DMS 273 treated with DMSO at 0.1 percent for 48 hours (cell line): ENCODE measurements at regions not wholly inside any gene's neighbourhood (a gene's known extent, or its start where the extent isn't known, plus 50 kb on each side); places are given as distances from the start of the nearest gene placed in this dataset.

Experiments
- DNase-seq: peaks from one replicate; lab custom pipeline; 2025; lab: John Stamatoyannopoulos, UW

DNA sequence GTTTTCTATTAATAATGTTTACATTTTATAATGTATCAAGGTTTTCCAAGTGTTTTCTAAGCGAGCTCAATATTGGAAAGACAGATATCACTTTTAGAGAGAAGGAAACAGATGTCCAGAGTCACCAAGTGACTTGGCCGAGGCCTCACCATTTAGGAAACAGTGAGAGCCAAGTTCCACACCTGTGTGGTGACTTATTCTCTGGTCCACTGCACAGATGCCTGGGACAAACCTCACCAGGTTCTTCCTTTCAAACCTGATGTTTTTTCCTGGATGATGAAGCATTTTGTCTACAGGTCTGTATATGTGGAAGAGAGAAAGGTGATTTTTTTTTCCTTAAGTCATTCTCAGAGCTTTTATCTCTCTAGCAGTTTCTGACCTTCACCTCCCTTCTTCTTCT lies 280.7 kb downstream of the LPIN1 start:
- no peak for DNase-seq

DNA sequence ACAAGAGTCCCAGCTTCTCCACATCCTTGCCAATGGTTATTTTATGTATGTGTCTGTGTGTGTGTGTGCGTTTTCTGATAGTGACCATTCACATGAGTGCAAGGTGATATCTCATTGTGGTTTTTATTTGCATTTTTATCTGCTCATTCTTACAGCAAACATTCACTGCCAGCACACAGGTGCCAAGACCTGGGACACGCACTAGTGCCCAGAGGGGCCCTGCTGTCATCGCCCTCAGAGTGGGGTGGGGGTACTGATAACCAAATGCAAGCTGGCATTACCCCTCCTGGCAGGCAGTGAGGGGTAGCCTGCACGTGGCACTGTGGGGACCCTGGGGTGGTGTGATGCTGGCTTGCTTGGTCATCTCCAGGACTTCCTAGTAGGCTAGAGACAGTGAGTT lies 285.4 kb downstream of the LPIN1 start:
- DNase-seq: no peak

DNA sequence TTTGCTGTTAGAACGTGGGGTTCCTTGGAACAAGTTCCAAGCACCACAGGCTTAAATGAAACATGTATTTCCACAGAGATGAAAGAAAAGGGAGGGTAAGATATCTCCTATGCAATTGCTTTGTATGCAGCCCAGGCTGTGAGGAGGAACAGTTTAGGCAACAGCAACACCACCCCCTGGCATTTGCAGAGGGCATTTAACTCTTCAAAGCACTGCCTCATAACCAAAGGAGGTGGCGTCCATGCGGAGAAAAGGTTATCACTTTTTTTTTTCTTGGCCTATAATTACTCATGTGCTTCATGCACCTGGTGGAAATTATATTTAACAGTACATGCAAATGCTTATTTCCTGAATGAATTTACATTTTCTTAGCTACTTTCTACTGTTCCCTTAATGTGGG lies 286.0 kb downstream of the LPIN1 start:
- DNase-seq: no peak

DNA sequence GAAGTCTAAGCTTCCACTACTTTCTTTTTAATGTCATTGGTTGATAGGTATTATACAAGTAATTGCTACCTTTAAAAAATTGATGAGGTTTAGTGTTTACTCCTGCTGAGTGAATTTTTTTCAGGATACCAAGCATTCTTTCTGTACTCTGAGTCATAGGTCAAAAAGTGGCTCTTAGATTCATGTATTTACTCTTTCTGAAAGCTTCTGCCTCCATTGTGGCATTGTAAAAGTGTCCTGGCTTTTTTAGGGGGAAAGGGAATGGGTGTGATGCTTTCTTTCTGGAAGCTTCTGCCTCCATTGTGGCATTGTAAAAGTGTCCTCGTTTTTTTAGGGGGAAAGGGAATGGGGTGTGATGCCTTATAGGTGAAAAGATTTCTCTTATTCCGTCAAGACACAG lies 286.5 kb downstream of the LPIN1 start:
- DNase-seq: no peak

DNA sequence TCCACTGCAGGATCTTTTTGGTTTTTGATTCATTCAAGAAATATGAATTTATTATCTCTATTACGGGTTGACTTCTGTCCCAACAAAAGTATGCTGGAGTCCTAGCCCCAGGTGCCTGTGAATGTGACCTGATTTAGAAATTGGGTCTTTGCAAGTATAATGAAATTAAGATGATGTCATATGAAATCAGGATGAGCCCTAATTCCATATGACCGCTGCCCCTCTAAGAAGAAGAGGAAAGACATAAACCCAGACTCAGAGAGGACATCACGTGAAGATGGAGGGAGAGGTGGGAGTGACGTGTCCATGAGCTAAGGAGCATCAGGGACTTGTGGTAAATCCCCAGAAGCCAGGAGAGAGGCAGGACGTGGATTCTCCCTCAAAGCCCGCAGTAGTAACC lies 287.1 kb downstream of the LPIN1 start:
- no peak for DNase-seq

DNA sequence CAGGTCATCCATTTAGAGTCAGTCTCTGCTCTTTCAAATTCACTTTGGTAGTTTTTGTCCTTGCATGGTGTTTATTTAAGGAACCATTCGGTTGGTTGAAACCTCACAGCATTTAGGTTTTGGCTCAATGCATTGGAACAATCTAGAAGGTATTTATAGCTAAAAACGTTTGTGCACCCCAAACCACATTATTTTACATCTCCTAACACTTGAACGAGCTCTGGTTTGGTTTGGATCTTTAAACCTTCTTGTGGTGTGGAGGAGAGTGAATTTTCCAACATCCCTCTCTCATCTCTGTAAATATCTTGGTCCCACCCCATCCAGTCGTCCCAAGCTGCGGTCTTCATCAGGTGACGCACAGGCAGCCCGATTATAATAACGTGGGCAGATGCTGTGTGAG lies 287.9 kb downstream of the LPIN1 start:
- DNase-seq: no peak

DNA sequence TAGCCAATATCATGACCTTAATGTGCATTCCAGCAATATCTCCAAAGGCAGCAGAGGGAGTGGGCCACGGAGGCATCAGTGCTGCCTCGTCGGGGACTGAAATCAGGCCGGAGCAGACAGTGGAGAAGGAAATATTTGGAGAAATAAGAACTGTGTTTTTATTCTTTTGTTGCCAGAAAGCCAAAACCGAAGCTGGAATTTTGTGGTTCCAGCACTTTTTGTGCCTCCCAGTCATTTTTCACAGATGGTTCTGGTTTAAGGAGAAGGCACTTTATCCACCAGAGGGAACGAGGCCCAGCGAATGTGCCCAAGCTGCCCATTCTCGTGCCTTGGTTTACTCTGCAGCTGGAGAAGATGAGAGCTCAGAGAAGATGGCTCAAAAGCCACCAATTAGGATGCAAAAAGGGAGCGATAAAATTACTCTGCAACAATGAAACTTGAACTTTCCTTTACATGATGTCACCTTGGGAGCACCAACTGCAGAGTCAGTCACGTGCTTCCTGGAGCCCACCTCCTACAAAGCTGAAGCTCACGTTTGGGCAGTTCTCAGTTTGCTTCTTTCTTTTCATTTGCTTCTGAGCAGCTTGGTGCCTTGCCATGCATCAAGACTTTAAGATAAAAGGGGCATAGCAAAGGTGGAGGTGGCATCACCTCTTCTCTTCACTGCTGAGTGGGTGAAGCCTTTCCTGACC lies 288.7 kb downstream of the LPIN1 start:
- no peak for DNase-seq

DNA sequence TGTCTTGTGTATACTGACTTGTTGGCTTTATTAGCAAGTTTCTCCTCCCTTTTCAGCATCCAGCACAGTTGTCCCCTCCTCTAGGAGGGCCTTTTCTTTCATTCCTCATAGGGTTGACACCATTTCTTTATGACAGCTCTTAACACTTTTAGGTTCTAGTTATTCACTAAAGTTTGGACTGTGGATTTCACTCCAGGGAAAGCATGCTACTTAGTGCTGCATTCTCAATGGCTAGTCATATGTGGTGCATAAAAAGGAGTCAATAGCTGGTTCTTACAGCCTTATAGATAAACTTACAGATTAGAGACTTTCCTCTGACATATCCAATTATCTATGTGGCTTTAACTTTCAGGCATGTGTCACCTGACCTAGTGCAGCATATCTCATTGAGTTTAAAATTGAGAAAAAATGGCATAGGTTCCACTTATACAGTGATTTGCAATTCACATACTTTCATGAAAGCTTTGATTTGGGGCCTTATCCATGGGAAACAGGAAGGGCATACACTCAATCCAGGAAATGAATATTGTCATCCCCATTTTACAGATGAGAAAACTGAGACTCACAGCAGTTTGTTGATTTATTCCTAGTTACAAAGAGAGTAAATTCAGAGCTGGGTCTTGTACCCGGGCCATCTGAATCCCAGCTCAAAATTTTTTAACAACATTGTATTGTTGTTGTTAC lies 289.7 kb downstream of the LPIN1 start:
- no peak for DNase-seq

DNA sequence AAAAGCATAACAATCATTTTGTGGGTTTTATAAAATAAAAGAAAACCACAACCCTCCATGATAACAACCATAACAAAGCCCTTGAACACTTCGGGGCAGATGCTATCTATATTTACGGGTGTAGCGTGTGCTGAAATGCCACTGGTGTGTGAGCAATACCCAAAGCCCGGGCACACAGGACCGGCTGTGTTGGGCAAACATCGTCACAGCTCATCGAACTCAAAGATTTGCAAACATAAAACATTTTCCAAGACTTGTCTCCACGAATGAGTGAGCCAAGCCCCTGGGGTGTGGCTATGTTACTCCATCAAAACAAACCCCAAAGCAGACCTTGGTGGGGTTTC lies 290.2 kb downstream of the LPIN1 start:
- no peak for DNase-seq

DNA sequence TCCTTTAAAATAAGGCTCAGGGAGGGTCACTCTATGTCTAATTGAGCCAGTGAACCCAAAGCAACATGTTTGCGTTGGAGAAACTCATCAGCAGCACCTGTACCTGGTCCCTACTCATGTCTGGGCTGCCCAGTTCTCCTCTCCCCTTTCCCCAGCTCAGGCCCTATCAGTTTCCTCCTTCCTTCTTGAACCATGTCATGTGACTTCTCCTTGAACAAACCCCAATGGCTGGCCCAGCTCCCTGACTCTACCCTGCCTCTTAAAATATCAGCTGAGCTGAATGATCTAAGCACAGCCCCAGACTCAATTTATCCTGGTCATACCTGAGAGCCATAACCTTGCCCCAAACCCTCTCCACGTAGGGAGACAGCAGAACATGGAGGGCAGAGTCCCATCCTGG lies 290.9 kb downstream of the LPIN1 start:
- DNase-seq: no peak

DNA sequence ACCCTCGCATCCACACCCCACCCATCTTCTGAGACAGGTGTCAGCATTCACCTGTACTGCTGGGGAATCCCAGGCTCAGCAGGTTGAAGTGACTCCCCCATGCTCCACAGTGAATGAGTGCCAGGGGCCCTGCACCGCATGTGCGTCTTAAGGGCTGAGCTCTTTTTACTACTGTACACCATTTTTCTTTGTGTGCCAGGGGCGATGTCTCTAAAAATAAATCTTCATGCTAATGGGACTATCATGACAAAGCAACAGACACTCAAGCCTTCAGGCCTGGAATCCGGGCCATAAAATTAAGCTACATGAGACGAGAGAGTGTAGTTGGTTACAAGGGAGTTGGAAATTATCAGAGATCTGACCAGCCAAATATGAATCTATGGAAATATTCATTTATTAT lies 294.8 kb downstream of the LPIN1 start:
- no peak for DNase-seq

DNA sequence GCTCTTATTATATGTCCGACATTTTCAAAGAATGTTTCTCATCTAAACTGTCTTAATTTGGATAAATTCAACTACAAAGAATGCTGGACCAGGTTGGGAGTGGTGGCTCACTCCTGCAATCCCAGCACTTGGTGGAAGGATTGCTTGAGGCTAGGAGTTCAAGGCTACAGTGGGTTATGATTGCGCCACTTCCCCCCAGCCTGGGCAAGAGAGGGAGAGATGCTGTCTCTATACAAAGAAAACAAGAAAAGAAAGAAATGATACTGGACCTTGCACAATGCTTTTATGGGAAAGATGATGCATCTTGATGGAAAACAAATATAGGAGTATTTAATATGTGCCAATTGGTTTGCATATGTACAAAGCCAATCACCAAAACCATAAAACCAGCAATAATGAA lies 296.7 kb downstream of the LPIN1 start:
- no peak for DNase-seq

DNA sequence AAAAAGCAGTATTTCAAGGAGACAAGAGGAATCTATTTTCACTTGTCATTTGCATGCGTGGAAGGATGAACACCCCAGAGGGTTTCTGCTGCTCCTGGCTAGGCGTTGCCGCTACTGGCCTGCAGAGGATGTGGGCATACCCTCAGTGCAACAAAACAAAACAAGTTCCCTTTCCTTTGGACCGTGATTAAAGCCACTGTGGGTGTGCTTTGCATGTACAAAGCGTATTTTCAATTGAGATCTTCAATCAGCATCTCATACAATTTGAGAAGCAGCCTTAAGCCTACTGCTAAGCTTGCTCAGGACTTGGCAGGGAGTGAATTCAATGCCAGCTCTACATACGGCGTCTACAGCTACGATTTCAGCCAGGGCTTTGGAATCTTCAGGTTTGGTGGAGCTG lies 298.4 kb downstream of the LPIN1 start:
- no peak for DNase-seq

DNA sequence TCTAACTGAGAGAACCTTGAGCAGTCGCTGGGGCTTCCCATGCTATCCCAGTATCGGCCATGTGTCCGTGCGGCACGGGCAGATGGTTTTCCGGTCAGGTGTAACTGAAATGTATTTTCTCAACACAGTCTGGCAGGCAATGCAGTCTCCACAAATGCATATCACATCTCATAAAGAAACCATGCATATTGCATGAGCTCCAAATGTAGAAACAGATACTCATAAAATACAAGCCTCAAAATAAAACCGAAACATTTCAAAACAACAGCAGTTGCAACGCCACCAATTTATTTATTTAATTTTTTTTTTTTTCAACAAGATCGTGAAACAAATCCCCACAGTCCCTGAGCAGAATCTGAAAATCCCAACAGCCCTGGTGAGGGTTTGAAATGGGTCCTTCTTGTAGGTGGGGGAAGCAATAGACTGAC lies 299.4 kb downstream of the LPIN1 start:
- DNase-seq: peak; percentile 58

DNA sequence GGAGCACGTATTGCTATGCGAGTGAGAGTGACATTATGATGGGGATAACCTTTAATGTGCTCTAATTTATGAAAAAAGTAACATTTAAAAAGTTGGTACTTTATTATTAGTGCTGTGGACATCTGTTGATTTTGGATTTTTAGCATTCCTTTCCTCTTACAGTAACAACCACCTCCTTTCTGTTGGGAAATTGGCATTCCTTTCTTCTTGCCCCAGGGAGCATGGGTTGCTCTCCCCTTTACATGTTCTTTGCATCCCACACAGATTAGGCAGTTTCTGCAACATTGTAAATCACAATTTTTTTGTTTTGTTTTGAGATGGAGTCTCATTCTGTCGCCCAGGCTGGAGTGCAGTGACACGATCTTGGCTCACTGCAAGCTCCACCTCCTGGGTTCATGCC lies 300.2 kb downstream of the LPIN1 start:
- DNase-seq: no peak

DNA sequence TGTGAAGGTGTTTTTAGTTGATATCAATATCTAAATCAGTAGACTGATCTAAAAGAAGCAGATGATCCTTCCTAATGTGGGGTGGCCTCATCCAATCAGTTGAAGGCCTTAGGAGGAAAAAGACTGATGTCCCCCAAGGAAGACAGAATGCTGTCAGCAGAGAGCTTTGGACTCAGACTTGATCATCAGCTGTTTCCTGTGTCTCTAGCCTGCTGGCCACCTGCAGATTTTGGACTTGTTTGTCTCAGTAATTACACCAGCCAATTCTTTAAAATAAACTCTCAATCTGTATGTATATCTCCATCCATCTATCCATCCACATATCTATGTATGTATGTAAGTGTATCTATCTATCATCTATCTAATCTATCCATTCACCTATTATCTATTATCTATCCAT lies 301.3 kb downstream of the LPIN1 start:
- DNase-seq: no peak

DNA sequence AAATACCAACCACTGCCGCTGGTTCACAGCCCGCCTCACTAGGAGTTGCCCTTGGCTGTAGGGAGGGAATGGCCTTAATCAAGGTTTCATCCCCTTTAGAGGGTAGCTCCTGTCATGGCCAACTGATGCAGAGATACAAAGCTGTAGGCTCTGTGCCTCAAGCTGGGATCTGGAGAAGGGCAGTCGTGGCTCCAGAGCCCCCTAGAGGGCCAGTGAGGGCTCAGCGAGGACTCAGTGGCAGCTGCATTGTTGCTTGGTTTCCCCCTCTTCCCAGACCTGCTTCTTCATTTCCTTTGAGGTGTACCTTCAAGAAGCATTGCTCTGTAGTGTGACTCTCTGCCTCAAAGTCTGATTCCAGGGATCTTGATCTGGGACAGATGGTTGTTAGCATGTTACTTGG lies 302.1 kb downstream of the LPIN1 start:
- DNase-seq: peak; percentile 3

DNA sequence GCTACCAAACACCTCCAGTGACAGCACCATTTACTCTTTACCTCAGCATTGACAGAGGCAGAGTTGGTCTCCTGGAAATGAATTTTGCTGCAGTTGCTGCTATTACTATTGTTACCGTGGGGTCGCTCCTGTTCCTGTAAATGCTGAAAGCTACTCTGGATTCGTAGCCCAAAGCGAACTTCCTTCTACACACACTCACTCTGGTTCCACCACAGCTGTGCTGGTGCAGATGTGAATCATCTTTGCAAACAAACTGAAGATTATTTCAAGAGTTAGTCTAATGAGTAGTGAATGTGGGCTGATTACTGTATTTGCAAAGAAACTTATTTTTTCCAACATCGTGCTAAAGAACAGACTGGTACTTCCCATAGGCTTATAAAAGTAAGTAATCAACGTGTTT lies 304.0 kb downstream of the LPIN1 start:
- DNase-seq: no peak

DNA sequence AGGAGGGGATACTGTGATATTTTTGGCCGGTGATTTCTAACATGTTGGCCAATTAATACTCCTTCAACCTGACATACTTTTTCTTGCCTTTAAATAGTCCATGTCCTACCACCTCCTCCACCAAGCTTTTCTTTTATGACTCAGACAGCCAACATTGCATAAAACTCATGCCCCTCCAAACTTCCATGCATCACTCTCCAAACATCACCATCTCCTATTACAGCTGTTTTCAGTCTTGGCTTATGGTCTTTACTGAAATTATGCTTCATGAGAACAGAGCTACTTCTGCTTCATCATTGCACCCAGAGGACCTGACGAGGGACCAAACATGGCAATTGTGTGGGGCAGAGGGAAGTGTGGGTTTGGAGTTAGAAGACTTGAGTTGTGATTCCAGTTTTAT lies 305.4 kb downstream of the LPIN1 start:
- no peak for DNase-seq

DNA sequence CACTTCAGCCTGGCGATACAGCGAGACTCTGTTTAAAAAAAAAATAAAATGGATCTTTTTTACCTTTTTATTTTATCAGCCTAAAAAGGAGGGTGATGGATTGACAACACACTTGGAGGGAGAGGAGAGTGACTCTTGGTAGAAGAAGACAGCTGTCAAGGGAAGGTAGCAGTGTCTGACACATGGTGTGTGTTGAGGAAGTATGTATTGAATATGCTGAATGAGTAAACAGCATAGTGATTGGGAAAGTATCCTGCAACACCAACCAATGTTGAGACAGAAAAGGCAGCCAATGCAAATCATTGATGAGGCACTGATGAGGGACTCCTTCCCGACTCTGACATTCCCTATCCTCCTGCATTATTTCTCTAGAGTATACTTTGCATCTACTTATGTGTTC lies 306.4 kb downstream of the LPIN1 start:
- no peak for DNase-seq

DNA sequence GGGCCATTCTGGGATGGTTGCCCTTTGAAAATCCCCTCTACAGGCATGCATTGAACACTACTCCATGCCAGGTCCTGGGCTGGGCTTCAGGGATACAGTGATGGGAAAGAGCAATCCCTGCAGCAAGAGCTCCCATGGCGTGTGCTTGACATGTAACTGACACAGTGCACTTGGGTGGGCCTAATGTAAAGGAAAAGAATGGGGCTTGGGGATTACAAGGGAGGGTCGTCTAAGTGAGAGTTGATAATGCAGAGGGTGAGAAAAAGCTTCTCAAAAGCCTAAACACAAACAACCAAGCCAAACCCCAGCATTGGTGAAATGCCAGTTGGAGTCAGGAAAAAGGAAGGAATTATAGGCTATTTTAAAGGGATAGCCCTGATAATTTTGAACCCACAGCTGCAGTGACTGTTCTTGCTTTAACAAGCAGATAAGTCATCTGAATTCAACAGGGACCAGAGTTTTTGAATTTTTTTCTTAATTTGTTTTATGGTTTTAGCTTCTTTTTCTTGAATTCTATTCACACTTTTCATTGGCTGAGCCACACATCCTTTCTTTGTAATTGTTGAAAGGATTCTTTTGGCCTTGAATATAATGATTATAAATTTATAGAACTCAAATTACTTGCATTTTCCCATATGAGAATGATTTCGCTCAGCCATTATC lies 308.7 kb downstream of the LPIN1 start:
- no peak for DNase-seq

DNA sequence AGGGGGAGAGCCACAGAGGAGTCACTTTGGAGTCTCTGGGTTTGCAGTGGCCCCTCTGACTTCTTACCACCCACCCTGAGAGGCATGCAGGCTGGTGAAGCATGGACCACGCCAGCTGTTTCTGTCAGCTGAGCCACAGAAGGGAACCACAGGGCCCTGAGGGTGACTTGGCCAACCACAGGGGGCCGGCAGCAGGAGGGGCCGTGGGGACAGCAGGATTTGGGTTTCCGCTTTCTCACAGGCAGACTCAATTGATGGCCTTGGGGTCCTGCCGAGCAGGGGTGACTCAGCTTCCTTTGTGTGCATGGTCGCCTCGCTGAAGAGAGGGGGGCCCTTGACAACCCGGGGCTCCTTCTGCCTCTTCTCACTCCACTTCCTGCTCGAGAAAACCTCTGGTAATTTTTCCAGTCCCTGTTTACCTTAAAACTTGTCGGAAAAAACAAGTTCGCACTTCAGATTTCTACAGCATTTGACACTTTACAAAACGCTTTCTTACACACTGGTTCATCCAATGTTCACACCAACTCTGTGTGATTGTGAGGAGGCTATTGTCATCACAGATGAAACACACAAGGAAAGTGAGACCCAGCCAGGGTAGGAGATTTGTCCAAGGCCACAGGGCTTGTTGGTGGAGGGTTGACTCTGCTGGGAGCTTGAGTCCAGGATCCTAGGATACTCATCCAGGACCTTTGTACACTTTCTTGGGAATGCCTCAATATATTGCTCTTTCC lies 311.2 kb downstream of the LPIN1 start:
- no peak for DNase-seq
